Neutrophil (primary cell): ENCODE measurements at regions not wholly inside any gene's neighbourhood (a gene's known extent, or its start where the extent isn't known, plus 50 kb on each side); places are given as distances from the start of the nearest gene placed in this dataset.

Source experiments
- H3K27ac ChIP-seq: fragments of 200-600 bp; sonication (generic); 2 replicates; pipeline ENCODE4 v1.5.1; 2016; ENCODE audit warnings: mild to moderate bottlenecking, moderate library complexity
- H3K27me3 ChIP-seq: fragments of 200-600 bp; sonication (generic); 2 replicates; pipeline ENCODE4 v1.6.0; 2016; ENCODE audit warnings: mild to moderate bottlenecking
- H3K36me3 ChIP-seq: fragments of 200-600 bp; sonication (generic); 2 replicates; pipeline ENCODE4 v1.5.1; 2017
- H3K4me1 ChIP-seq, 2 experiments: fragments of 200-600 bp in 1 of 2; sonication (generic) in 1 of 2; 1 replicate in 1 of 2; 2 replicates in 1 of 2; pipeline versions ENCODE4 v1.5.1 to v1.6.1; 2013 to 2016; ENCODE audit warnings: low read depth in 1 of 2, low read length in 1 of 2, mild to moderate bottlenecking in 1 of 2, moderate library complexity in 1 of 2; ENCODE audit not compliant: control insufficient read depth in 1 of 2, insufficient read depth in 1 of 2
- H3K4me3 ChIP-seq, 2 experiments: fragments of 200-600 bp in 1 of 2; sonication (generic) in 1 of 2; 1 replicate in 1 of 2; 2 replicates in 1 of 2; pipeline ENCODE4 v1.5.1; 2013 to 2016; ENCODE audit warnings: low read depth in 1 of 2, low read length in 1 of 2, mild to moderate bottlenecking in 1 of 2, moderate library complexity in 1 of 2
- H3K9me3 ChIP-seq: fragments of 200-600 bp; sonication (generic); 2 replicates; pipeline ENCODE4 v1.5.1; 2016
- CTCF ChIP-seq: fragments of 200-600 bp; sonication (generic); IDR thresholded peaks from 2 replicates; pipeline ENCODE4 v1.5.1; 2016; ENCODE audit warnings: antibody characterized with exemption

- Histone ChIP-seq H3K4me1 (no peaks in the 10 kb centered on the region), H3K27me3 (peaks cover 67% of the 10 kb centered on the region), H3K27ac (no peak overlapping the region), H3K4me3 (no peak overlapping the region), H3K36me3 (no peaks in the 10 kb centered on the region), H3K9me3 (no peaks in the 10 kb centered on the region)
- TF ChIP-seq CTCF: no peak
These were observed 86.0 kb downstream of the FOXD2 start for GRCh38 chr1:47523835-47524215.

- H3K27ac ChIP-seq: no peak overlapping the region
- H3K4me3 ChIP-seq: no peak overlapping the region
- H3K27me3 ChIP-seq: peaks cover 67% of the 10 kb centered on the region
- no peaks in the 10 kb centered on the region for H3K9me3 ChIP-seq
- no peaks in the 10 kb centered on the region for H3K4me1 ChIP-seq
- no peaks in the 10 kb centered on the region for H3K36me3 ChIP-seq
- TF ChIP-seq CTCF: no peak
These were observed 86.4 kb downstream of the FOXD2 start for GRCh38 chr1:47524272-47524671.

DNA sequence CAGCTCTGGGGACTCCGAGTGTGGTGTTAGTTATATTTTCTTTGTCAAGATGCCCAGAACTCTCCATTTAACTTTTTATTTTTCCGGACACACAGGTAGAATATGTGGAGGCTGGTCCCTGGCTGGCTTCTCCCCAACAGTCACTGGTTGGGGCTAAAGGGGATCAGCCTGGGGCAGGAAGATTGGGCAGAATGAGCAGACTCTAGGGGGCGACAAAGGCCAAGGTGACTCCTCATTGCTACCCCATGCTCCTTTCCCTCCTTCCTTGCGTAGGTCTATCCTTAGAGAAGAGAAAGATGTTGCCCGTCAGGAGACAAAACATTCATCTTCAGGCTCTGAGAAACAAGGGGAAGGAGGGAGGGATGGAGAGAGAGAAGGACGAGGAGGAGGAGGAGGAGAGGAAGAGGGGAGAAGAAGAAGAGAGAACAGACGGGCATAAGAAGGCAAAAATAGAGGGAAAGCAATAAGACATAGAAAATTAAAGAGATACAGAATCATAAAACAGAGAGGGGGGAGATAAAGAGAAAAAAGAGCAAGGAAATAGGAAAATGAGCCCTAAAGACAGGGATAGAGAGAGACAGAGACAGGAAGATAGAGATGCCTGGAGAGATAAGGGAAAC is 89.9 kb downstream of the FOXD2 start:
- Histone ChIP-seq H3K9me3 (no peaks in the 10 kb centered on the region), H3K27me3 (peaks cover 72% of the 10 kb centered on the region), H3K4me3 (no peak overlapping the region), H3K36me3 (no peaks in the 10 kb centered on the region), H3K4me1 (no peaks in the 10 kb centered on the region), H3K27ac (no peak overlapping the region)
- TF ChIP-seq CTCF: no peak

- no peak overlapping the region for H3K27ac ChIP-seq
- no peaks in the 10 kb centered on the region for H3K36me3 ChIP-seq
- no peak overlapping the region for H3K4me3 ChIP-seq
- TF ChIP-seq CTCF: no peak
- H3K27me3 ChIP-seq: peaks cover 72% of the 10 kb centered on the region
- H3K9me3 ChIP-seq: no peaks in the 10 kb centered on the region
- H3K4me1 ChIP-seq: no peaks in the 10 kb centered on the region
These were observed 91.8 kb downstream of the FOXD2 start for GRCh38 chr1:47529520-47530098.

DNA sequence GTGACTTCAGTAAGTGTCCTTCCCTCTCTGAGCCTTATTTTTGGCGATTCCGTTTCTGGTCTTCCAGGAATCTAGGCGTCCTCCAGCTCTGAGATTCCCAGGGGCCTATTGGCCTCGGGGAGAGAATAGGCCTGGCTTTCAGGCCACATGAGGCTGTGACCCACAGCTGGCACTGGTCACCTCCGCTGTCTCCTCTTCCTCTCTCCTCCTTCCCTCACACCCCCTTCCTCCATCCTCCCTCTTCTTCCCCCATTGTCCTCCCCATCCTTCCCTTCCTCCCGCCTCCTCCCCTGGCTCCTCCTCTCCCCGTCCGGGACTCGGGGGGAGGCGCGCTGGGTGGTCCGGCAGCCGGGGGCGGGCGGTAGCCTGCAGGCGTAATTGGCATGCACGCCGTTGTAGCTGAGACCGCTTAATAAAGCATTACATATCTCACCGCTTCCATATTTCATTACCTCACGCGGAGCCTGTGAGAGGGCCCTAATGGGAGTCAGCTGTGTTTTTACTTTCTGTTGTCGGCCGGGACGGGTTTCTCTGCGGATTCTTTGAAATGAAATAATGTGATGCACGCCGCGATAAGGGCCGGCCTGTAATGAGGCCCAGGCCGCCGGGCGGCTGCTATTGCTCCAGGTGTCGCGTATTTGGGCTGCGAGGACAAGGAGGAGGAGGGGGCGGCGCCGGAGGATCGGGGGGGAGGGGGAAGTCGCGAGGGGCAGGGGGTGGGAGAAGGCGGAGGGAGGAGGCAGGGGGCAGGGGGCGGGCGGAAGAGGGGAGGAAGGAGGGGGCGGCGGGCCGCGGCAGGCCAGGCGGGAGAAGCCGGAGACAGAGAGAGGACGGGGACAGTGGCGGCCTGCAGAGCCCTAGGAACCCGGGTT is 95.3 kb downstream of the FOXD2 start:
- no peaks in the 10 kb centered on the region for H3K4me1 ChIP-seq
- TF ChIP-seq CTCF: no peak
- H3K4me3 ChIP-seq: no peak overlapping the region
- peaks cover 80% of the 10 kb centered on the region for H3K27me3 ChIP-seq
- H3K27ac ChIP-seq: no peak overlapping the region
- no peaks in the 10 kb centered on the region for H3K9me3 ChIP-seq
- no peaks in the 10 kb centered on the region for H3K36me3 ChIP-seq
